ENCODE measurements at regions not wholly inside any gene's neighbourhood (a gene's known extent, or its start where the extent isn't known, plus 50 kb on each side); places are given as distances from the start of the nearest gene placed in this dataset.

- DNase-seq = peak; percentile 30
Observed at GRCh38 chr1:68331117-68331865, 99.0 kb upstream of the WLS start.

- DNase-seq = no peak
Observed at GRCh38 chr1:68330391-68330790, 98.1 kb upstream of the WLS start.

- DNase-seq = no peak
Observed at GRCh38 chr1:68329096-68329835, 96.9 kb upstream of the WLS start.

GRCh38 chr1:68328490-68328889, 96.2 kb upstream of the WLS start:
- DNase-seq = no peak

GRCh38 chr1:68327414-68327813, 95.1 kb upstream of the WLS start:
- DNase-seq = no peak

- no peak for DNase-seq
Observed at GRCh38 chr1:68326481-68326880, 94.2 kb upstream of the WLS start.

- no peak for DNase-seq
Observed at GRCh38 chr1:68324316-68324715, 92.0 kb upstream of the WLS start.

- DNase-seq = no peak
Observed at GRCh38 chr1:68322837-68323687, 90.7 kb upstream of the WLS start.

- no peak for DNase-seq
Observed at GRCh38 chr1:68322096-68322495, 89.8 kb upstream of the WLS start.

- no peak for DNase-seq
Observed at GRCh38 chr1:68321084-68321685, 88.9 kb upstream of the WLS start.

GRCh38 chr1:68320349-68320748, 88.0 kb upstream of the WLS start:
- DNase-seq = no peak

- DNase-seq = no peak
Observed at GRCh38 chr1:68319907-68320306, 87.6 kb upstream of the WLS start.

- no peak for DNase-seq
Observed at GRCh38 chr1:68317543-68317942, 85.2 kb upstream of the WLS start.

- DNase-seq = no peak
Observed at GRCh38 chr1:68314151-68314780, 81.9 kb upstream of the WLS start.

- DNase-seq = peak; percentile 40
Observed at GRCh38 chr1:68313735-68314134, 81.4 kb upstream of the WLS start.

- no peak for DNase-seq
Observed at GRCh38 chr1:68308034-68308433, 75.7 kb upstream of the WLS start.

- DNase-seq = no peak
Observed at GRCh38 chr1:68307378-68307787, 75.1 kb upstream of the WLS start.

- no peak for DNase-seq
Observed at GRCh38 chr1:68301471-68302001, 69.2 kb upstream of the WLS start.

GRCh38 chr1:68294367-68295066, 62.2 kb upstream of the WLS start:
- DNase-seq = no peak

GRCh38 chr1:68293609-68294366, 61.5 kb upstream of the WLS start:
- DNase-seq = no peak

GRCh38 chr1:68293122-68293521, 60.8 kb upstream of the WLS start:
- no peak for DNase-seq
